ENCODE measurements at regions not wholly inside any gene's neighbourhood (a gene's known extent, or its start where the extent isn't known, plus 50 kb on each side); places are given as distances from the start of the nearest gene placed in this dataset.

DNA sequence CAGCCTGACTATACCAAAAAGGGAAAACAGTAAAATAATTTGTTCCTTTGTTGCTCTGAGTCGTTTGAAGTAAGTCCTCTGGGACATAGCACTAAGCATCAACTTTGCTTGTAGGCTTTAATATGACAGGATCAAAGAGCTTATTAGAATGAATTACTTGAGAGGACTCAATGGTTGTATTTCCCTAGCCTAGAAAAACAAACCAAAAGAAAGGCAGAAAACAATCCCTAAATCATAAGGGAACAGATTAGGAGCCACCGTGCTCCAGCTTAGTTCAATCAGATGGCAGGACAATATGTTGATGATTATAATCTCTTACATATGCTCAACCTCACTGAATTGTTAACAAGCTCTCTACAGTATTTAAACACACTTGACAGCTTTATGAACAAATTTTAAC, 988.4 kb downstream of the FLRT2 start:
- no TSS peak for BruUV-seq (replicated peaks)
- Histone ChIP-seq H3K4me3 (replicated peaks in 1 of 3; ENCODE audit: insufficient read depth in 1 of 3, low read depth in 2 of 3, low read length in 3 of 3) (no peak overlapping the region), H3K36me3 (replicated peaks in 1 of 2; ENCODE audit: control insufficient read depth in 1 of 2, insufficient read depth in 2 of 2, low read length in 2 of 2) (no peaks in the 10 kb centered on the region), H3K9me3 (ENCODE audit: low read length) (no peaks in the 10 kb centered on the region), H3K79me2 (ENCODE audit: insufficient read depth, low read length) (no peaks in the 10 kb centered on the region), H3K9ac (ENCODE audit: insufficient read depth, low read depth, low read length) (no peak overlapping the region), H2AFZ (ENCODE audit: low read length) (no peak overlapping the region), H3K27ac (ENCODE audit: extremely low read length, insufficient read depth, low read length) (no peak overlapping the region), H4K20me1 (ENCODE audit: insufficient read depth, low read length) (no peaks in the 10 kb centered on the region), H3K27me3 (ENCODE audit: control insufficient read depth in 1 of 2, insufficient read depth in 2 of 2, low read length in 2 of 2) (no peaks in the 10 kb centered on the region), H3K4me1 (ENCODE audit: insufficient read depth, low read length) (no peaks in the 10 kb centered on the region), H3K4me2 (ENCODE audit: low read depth, low read length) (no peak overlapping the region)
- DNase-seq (ENCODE audit: low spot score), result no peak
- TF ChIP-seq ZNF225 (CRISPR knock-in tag; IDR thresholded peaks at IDR 0.05) (no peak), NAIF1 (CRISPR knock-in tag; IDR thresholded peaks at IDR 0.05; ENCODE audit: borderline replicate concordance) (no peak), TARDBP (CRISPR knock-in tag; IDR thresholded peaks at IDR 0.05) (no peak), ZNF33A (CRISPR knock-in tag; IDR thresholded peaks at IDR 0.05; ENCODE audit: borderline replicate concordance) (no peak), SOX5 (CRISPR knock-in tag; IDR thresholded peaks at IDR 0.05; ENCODE audit: borderline replicate concordance) (no peak), BCL6 (CRISPR knock-in tag; IDR thresholded peaks at IDR 0.05) (no peak), MAFK (conservative IDR thresholded peaks at IDR 0.05 in 1 of 2, IDR thresholded peaks at IDR 0.05 in 1 of 2; ENCODE audit: low read length in 2 of 2) (no peak), POGZ (CRISPR knock-in tag; IDR thresholded peaks at IDR 0.05) (no peak)
- TF ChIP-seq, protein P1, sequence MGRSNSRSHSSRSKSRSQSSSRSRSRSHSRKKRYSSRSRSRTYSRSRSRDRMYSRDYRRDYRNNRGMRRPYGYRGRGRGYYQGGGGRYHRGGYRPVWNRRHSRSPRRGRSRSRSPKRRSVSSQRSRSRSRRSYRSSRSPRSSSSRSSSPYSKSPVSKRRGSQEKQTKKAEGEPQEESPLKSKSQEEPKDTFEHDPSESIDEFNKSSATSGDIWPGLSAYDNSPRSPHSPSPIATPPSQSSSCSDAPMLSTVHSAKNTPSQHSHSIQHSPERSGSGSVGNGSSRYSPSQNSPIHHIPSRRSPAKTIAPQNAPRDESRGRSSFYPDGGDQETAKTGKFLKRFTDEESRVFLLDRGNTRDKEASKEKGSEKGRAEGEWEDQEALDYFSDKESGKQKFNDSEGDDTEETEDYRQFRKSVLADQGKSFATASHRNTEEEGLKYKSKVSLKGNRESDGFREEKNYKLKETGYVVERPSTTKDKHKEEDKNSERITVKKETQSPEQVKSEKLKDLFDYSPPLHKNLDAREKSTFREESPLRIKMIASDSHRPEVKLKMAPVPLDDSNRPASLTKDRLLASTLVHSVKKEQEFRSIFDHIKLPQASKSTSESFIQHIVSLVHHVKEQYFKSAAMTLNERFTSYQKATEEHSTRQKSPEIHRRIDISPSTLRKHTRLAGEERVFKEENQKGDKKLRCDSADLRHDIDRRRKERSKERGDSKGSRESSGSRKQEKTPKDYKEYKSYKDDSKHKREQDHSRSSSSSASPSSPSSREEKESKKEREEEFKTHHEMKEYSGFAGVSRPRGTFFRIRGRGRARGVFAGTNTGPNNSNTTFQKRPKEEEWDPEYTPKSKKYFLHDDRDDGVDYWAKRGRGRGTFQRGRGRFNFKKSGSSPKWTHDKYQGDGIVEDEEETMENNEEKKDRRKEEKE (IDR thresholded peaks at IDR 0.05), result no peak
- TF ChIP-seq, protein P2, sequence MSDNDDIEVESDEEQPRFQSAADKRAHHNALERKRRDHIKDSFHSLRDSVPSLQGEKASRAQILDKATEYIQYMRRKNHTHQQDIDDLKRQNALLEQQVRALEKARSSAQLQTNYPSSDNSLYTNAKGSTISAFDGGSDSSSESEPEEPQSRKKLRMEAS (IDR thresholded peaks at IDR 0.05), result no peak
- TF ChIP-seq, protein P3, sequence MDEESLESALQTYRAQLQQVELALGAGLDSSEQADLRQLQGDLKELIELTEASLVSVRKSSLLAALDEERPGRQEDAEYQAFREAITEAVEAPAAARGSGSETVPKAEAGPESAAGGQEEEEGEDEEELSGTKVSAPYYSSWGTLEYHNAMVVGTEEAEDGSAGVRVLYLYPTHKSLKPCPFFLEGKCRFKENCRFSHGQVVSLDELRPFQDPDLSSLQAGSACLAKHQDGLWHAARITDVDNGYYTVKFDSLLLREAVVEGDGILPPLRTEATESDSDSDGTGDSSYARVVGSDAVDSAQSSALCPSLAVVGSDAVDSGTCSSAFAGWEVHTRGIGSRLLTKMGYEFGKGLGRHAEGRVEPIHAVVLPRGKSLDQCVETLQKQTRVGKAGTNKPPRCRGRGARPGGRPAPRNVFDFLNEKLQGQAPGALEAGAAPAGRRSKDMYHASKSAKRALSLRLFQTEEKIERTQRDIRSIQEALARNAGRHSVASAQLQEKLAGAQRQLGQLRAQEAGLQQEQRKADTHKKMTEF (CRISPR knock-in tag; IDR thresholded peaks at IDR 0.05), result no peak
- TF ChIP-seq, protein P4, sequence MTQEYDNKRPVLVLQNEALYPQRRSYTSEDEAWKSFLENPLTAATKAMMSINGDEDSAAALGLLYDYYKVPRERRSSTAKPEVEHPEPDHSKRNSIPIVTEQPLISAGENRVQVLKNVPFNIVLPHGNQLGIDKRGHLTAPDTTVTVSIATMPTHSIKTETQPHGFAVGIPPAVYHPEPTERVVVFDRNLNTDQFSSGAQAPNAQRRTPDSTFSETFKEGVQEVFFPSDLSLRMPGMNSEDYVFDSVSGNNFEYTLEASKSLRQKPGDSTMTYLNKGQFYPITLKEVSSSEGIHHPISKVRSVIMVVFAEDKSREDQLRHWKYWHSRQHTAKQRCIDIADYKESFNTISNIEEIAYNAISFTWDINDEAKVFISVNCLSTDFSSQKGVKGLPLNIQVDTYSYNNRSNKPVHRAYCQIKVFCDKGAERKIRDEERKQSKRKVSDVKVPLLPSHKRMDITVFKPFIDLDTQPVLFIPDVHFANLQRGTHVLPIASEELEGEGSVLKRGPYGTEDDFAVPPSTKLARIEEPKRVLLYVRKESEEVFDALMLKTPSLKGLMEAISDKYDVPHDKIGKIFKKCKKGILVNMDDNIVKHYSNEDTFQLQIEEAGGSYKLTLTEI (CRISPR knock-in tag; conservative IDR thresholded peaks at IDR 0.05), result no peak
- TF ChIP-seq, protein P5, sequence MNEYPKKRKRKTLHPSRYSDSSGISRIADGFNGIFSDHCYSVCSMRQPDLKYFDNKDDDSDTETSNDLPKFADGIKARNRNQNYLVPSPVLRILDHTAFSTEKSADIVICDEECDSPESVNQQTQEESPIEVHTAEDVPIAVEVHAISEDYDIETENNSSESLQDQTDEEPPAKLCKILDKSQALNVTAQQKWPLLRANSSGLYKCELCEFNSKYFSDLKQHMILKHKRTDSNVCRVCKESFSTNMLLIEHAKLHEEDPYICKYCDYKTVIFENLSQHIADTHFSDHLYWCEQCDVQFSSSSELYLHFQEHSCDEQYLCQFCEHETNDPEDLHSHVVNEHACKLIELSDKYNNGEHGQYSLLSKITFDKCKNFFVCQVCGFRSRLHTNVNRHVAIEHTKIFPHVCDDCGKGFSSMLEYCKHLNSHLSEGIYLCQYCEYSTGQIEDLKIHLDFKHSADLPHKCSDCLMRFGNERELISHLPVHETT (CRISPR knock-in tag; conservative IDR thresholded peaks at IDR 0.05), result no peak
- WGBS (ENCODE audit: low lambda C conversion rate), result 27% methylated on average over 2 of the region's 2 CpGs
- no peak for FAIRE-seq
- intact Hi-C loops (cut with micrococcal nuclease; ENCODE audit: unreplicated experiment) (no loop called here), in situ Hi-C loops (cut with HindIII; ENCODE audit: extremely low pct_ligation_motif_present, low pct_unique_long_range_greater_than_20kb) (no loop called here)
- ATAC-seq, result no peak
- ChIA-PET CTCF (ENCODE audit: low intra/inter-chr PET ratio, low total read pairs) (no interaction called here), POLR2A (no interaction called here)
